ENCODE measurements at regions not wholly inside any gene's neighbourhood (a gene's known extent, or its start where the extent isn't known, plus 50 kb on each side); places are given as distances from the start of the nearest gene placed in this dataset.
A peak's percentile ranks its signal among the peaks of the same experiment; 100 is the strongest.
"Not testable (repeated sequence)": the region's sequence is repeated elsewhere in the genome, so short reads cannot be mapped to it uniquely, and the experiment has no call there.

DNA sequence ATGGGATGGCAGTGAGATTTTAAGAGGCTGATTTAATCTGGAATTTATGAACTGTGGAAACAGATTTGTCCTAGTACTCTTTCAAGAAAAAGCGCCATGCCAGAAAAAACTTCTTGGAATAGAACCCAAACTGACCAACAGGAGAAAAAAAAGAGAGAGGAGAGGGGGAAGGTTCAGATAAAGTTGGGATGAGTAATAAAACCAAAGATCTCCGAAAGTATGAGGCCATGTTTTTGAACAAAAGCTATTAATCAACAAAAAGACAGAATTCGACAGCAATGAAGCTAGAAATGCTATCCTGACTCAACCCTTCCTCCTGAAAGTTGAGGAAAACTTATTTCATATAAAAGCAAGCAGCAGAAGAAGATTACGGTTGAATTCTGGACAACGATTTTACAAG lies 135.5 kb downstream of the CEMIP2 start:
- DNase-seq (ENCODE audit: low read depth in 2 of 3, low spot score in 1 of 3): no peak

DNA sequence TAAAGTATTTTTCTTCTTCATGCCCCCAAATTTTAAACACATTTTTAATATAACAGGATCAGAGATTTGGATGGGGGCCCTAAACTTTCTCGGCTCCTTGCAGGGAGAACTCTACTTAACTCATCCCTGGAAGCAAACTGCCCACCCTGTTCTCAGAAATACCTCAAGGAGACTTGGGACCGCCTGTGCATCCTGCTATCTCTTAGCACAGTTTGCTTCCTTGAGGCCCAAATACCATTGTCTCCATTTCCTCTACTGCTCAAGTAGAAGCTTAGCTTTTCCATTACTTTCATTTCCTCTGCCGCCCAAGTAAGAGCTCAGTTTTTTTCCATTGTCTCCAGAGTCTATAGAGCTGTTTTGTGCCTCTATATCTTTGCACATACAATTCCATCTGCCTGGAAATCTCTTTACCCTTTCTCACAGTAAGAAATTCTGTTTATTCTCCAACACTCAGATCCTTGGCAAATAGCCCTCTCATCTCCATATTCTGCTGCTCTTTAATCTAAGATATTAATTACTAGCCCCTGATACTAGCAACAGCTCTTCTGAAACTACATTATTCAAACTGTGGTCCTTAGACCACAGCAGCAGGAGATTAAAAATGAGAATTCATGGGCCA lies 137.8 kb downstream of the CEMIP2 start:
- DNase-seq (ENCODE audit: low read depth in 2 of 3, low spot score in 1 of 3): no peak

DNA sequence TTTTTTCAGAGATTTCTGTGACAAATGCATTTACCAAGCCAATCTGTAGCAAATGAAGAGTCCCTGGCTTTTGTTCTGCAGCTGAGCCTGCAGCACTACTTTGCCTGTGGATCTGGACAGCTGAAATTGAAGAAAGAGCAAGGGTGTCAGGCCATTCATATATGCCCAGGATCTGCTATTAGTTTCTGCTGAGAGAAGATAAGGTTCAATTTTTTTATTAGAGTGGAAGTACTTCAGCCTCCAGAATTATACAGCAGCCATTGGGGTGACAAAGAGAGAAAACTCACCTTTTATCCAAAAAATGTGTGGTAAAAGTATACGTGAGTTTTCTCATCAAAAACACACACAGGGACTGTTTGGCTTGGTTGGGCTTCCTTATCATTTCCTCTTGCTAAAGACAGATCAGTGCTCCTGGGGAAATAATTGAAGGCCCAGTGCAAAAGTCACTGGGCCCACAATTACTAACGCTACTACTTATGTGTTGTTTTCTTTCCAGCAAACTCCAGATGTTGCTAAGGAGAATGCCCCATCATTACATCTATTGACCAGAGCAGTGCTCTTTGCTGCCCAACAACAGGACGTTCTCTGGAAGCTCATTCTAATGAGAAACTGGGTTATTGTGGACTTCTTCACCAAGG lies 138.6 kb downstream of the CEMIP2 start:
- no peak for DNase-seq (ENCODE audit: low read depth in 2 of 3, low spot score in 1 of 3)

DNA sequence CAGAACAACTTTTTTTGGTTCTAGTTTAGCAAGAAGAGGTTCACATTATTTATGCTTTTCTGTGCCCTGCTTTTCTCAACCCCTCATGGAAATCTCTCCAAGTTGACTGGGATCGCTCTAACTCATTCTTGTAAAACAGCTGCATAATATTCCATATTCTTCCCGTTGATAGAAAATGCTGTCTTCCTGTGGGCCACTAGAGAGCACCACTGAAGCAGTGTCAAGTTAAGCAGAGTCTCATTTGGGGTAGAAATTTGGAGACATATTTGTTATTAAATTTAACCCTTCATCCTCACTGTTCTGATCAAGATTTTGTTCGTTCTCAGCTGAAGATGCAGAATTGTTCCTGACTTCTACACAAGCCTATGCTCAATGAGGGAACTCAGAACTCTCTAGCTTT lies 140.1 kb downstream of the CEMIP2 start:
- no peak for DNase-seq (ENCODE audit: low read depth in 2 of 3, low spot score in 1 of 3)

DNA sequence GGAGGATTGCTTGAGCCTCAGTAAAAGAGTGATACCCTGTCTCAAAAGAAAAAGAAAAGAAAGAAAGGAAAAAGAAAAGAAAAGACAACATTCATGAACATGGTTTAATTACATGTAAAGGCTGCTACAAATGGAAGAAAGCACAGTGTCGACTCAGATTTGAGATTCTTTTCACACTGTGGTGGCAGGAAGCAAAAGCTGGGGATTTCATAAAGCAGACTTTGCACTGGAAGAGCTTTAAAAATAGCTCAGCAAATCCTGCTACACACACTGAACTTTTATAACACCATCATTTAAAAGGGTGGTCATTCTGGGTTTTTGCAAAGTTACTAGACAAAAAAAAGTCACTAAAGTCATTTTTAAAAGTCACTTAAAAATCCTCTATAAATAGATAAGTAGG lies 140.8 kb downstream of the CEMIP2 start:
- no peak for DNase-seq (ENCODE audit: low read depth in 2 of 3, low spot score in 1 of 3)

DNA sequence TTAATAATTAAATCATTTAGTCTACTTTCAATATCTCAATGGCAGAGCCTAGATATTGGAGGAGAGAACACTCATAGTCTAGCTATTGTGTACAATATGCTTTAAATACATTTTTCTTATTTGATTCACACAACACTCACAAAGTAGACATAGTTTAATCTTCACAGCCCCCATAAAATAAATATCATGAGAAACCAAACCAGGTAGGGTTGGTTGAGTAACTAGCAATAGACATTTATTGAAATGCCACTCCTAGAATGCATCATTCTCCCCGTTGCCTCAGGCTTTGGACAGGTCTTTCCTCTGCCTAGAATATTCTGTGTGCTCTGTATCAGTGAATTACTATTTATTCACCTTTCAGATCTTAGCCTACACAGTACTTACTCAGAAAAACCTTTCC lies 141.9 kb downstream of the CEMIP2 start:
- no peak for DNase-seq (ENCODE audit: low read depth in 2 of 3, low spot score in 1 of 3)

DNA sequence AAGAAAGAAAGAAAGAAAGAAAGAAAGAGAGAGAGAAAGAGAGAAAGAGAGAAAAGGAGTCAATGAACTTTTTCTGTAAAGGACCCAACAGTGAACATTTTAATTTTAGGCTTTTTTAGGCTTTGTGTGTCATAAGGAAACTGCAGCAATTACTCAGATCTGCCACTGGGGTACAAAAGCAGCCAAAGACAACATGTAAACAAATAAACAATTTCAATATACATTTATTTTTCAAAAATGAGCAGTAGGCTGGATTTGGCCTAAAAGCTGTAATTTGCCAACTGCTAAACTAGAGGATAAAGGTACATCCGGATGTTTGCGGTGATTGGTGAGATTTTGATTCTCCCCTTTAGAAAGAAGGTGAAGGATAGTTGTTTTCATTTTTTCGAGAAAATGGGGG lies 143.6 kb downstream of the CEMIP2 start:
- DNase-seq (ENCODE audit: low read depth in 2 of 3, low spot score in 1 of 3): no peak

DNA sequence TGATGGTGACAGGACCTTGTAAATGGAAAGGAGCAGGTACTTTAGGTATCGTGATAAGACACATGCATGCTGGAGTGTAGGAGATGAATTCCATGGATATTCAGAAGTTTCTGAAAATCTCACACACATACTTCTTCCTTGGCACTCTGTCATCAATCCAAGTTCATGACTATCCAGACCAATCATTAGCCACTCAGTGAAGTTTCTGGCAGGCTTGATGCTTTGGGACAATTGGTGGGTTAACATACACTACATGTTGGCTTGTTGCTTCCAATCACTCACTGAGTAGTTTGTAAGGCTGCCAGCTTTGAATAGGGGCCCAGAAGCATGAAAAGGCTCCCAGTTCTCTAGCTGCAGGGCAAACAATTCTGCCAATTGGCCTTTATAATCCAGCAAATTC lies 147.6 kb downstream of the CEMIP2 start:
- DNase-seq (ENCODE audit: low read depth in 2 of 3, low spot score in 1 of 3): no peak

DNA sequence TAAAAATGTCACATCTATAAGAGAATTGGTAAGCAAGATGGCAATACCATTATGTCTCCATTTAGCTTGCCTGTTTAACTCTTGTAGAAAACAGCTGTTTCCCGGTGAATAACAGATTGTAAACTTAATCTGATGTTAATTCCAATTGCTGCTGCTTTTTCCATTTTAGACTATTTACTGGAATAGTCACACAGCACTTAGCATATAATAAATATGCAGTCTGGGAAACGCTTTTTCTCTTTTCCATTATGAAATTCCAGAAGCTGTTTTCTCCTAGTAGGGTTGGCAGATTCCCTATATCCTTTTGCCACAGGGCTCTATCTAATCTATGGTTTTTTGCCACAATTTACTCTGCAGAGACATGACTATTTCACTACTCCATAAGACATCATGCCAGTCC lies 148.0 kb downstream of the CEMIP2 start:
- DNase-seq (ENCODE audit: low read depth in 2 of 3, low spot score in 1 of 3): no peak

DNA sequence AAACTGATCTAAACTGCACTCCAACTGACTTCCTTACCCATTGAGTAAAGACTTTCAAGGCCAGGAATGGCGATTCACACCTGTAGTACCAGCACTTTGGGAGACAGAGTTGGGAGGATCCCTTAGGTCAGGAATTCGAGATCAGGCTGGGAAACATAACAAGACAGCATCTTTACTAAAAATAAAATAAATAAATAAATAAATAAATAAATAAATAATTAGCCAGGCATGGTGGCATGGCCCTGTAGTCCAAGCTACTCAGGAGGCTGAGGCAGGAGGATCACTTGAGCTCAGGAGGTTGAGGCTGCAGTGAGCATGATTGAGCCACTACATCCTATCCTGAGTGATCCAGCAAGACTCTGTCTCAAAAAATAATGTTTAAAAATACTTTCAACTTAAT lies 148.4 kb downstream of the CEMIP2 start:
- DNase-seq (ENCODE audit: low read depth in 2 of 3, low spot score in 1 of 3): no peak

DNA sequence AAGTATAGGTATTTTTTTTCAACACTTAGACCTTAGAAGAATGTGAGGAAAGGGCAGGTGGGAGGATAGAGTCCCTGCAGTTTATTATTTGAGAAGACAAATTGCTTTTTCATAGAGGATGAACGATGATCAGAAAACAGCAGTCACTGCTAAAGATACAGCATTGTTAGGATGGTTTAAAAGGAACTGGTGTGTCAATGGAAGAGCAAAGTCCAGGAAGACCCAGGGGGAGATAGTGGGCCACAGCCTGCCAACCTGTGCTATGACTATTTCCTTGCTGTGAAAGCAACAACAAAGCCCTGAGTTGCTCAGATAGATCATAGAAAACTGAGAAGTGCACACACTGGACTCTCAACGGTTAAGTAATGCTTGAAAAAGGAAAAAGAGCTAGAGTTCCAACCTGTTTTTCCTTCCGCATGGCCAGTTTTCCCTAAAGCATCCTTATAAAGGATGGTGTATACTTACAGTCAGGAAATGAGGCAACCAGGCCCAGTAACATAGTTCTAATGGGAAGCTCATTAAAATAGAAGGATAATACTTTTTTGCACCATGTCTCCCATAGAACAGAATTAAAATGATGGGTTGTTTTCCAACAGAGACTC lies 153.8 kb downstream of the CEMIP2 start:
- DNase-seq (ENCODE audit: low read depth in 2 of 3, low spot score in 1 of 3): no peak

DNA sequence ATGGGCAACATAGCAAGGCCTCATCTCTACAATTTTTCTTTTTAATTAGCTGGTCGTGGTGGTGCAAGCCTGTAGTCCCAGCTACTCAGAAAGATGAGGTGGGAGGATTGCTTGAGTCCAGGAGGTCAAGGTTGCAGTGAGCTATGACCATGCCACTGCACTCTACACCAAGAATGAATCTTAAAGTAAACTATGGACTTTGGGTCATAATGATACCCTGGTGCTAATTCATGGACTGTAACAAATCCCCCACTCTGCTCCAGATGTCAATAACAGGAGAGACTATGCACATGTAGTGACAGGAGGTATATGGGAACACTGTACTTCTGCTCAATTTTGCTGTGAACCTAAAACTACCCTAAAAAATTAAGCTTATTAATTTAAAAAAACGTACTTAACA lies 155.4 kb downstream of the CEMIP2 start:
- DNase-seq (ENCODE audit: low read depth in 2 of 3, low spot score in 1 of 3): no peak

DNA sequence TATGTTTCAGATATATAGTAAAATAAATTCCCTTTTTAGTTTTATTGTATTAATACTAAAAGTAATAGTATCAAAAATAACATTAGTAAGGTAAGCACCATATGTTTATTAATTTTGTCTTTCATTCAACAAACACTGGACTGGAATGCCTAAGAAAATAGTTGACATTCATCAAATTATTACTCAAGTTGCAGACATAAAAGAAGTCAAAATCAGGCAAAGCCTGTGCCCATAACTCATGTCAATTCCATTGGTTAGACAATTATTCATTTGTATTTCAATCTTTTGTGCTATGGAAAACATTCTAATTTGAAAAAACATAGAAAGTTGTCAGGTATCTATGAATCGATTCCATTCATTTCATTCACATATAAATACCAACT lies 158.9 kb downstream of the CEMIP2 start:
- no peak for DNase-seq (ENCODE audit: low read depth in 2 of 3, low spot score in 1 of 3)

DNA sequence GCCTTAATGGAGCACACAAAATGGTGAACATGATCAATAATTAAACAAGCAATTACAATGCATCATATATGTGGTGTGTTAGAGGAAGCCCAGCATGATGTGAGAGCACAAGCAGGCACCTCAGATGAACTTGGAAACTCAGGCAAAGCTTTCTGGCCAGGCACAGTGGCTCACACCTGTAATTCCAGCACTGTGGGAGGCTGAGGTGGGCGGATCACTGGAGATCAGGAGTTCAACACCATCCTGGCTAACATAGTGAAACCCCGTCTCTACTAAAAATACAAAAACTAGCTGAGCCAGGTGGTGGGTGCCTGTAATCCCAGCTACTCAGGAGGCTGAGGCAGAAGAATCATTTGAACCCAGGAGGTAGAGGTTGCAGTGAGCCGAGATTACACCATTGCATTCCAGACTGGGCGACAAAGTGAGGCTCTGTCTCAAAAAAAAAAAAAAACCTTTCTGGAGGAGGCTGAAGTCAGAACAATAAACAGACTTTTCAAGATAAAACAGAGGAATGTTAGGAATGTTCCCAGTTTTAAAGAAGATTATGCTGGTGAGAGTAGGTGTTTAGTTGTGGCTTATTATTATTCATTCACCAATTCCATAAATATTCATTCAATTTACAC lies 159.4 kb downstream of the CEMIP2 start:
- DNase-seq (ENCODE audit: low read depth in 2 of 3, low spot score in 1 of 3): no peak

DNA sequence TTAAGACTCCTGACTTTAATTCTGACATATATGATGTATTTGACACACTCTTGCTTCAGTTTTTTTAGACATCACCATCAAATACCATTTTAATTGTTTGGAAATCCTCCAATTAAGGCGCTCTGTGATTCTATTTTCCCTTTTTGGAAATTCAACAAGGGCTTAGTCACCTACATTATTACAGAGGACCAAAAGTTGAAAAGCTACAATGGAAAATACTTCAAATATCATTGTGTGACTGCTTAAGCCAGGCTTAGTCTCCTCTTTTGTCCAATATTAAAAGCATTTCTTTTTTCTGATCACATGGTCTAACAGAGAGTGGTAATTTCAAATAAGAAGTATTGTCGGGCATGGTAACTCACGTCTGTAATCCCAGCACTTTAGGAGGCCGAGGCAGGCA lies 160.3 kb downstream of the CEMIP2 start:
- no peak for DNase-seq (ENCODE audit: low read depth in 2 of 3, low spot score in 1 of 3)

DNA sequence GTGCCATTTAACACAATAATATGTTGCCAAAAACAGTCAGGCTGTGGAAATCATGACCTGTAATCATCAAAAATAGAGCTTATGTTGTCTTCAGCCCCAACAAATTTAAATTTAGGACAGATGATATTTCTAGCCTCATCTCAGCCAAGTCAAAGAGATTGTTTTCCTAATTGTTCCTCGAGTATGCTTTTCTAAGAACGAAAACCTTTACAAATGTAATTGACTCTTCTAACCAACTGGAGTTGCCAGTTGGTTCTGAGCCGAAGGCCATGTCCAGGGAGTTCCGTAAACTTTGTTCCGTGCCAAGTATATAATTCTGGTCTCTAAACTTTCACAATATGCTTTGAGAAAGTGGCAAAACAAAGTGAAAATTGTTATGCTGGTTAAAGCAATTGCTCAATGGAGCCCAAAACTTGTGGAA lies 160.8 kb downstream of the CEMIP2 start:
- DNase-seq (ENCODE audit: low read depth in 2 of 3, low spot score in 1 of 3): no peak

DNA sequence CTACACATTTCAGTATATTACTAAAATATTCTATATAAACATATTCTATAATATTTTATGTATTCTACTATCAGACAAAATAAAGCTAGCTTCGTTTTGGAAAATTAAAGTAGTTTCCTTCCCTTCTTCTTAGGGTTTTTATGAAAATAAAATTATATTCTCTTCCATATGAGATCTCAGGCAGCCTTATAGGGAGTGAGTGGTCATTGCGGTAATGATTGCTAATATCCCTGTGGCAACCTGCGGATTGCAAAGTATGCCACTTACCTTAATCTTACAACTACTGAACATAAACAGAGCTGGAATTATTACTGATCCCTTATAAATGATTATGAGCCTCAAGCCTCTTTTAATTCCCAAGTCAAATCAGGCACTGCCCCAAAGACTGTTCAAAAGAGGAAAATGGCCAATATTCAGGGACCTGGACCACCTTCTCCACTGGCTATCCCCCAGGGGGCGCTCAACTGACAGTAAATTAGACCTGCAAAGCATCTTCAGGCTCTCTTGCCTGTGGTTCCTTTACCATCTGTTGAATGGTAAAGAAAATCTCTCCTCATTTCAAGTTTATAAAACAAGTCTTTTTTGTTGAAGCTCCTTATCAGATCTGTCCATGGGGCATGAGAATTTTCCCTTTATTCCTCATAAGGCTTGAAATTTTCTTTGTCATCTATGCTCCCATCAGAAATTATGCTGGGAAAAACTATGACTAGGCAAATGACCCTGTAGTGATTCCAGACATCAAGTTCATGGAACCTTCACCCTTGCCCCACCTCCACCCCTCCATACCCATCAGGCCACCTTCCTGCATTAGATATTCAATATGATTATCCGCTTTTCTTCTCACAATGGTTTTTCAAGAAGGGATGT lies 163.9 kb downstream of the CEMIP2 start:
- DNase-seq (ENCODE audit: low read depth in 2 of 3, low spot score in 1 of 3): peak; percentile 45 to 80 (median 70)

DNA sequence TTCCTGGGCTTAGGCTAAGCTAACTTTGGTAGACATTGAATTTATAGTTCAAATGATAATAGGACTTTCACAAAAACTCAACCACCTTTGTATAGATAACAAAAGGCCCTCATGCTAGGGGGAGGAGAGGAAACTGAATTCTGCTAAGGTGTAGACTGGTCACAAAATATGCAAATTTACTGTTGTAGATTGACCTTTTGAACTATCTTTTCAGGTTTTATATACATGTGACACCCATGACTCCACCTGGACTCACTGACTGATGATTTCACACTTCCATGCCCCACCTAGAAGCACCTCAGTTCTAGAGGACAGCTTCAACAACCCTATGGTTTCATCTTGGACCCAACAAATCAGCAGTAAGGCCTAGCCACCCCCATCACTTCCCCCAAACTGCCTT lies 165.7 kb downstream of the CEMIP2 start:
- DNase-seq (ENCODE audit: low read depth in 2 of 3, low spot score in 1 of 3): no peak

DNA sequence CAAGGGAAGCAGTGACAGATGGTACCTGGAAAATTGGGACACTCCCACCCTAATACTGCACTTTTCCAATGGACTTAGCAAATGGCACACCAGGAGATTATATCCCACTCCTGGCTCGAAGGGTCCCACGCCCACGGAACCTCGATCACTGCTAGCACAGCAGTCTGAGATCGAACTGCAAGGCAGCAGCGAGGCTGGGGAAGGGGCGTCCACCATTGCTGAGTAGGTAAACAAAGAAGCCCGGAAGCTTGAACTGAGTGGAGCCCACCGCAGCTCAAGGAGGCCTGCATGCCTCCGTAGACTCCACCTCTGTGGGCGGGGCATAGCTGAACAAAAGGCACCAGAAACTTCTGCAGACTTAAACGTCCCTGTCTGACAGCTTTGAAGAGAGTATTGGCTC lies 172.6 kb downstream of the CEMIP2 start:
- not testable (repeated sequence) for DNase-seq (ENCODE audit: low read depth in 2 of 3, low spot score in 1 of 3)

DNA sequence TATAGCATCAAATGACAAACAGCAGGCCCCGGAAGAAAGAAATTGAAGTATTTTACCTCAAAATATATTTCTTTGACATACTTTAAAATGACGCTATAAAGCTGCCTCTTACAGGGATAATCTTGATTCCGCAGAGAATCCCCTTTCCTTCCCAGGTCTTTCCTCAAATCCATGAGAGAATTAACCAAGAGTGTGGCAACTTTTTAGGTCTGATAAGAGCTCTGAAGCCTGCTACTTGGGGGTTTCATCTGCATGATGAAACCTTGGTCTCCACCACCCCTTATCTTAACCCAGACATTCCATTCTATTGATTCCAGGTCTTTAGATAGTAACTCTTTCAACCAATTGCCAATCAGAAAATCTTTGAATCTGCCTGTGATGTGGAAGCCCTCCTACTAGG lies 173.8 kb downstream of the CEMIP2 start:
- DNase-seq (ENCODE audit: low read depth in 2 of 3, low spot score in 1 of 3): no peak

DNA sequence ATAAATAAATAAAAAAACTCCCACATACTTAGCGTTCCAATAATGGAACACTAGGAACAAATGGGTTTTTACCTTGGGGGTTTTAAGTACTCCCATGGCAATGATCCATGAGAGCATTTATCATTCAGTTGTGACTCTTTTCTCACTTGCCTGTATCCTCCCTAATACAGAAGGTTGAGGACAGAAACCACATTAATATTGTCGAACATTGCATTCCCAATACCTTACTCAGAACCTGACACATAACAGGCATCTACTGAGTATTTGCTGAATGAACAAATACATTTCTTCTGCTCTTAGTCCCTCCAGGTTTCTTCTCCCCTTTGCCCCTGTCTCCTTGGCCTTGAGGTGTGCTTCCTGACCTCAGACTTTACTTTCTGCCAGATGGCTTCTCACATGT lies 175.9 kb downstream of the CEMIP2 start:
- DNase-seq (ENCODE audit: low read depth in 2 of 3, low spot score in 1 of 3): no peak

DNA sequence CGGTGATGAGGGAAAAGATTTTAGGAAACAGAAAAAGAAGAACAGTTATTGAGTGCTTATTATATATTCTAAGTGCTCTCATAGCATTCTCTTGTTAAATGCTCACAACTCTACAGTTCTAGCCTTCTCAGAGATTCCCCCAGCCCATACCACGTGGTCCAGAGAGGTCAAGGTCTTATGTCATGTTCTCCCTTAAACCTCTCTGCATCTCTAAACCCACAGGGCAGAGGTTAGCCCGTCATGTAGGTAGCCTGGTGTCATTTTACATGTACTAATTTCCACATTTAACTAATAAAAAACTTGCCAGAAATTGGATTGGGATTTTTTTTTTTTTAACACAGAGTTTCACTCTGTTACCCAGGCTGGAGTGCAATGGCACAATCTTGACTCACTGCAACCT lies 178.0 kb downstream of the CEMIP2 start:
- no peak for DNase-seq (ENCODE audit: low read depth in 2 of 3, low spot score in 1 of 3)

Data from stimulated activated CD4-positive, alpha-beta T cell treated with anti-CD3 and anti-CD28 coated beads, Interleukin-12 subunit alpha, Interleukin-12 subunit beta, amount 100 ng/mL, for 48 hours (primary cell).